ENCODE measurements at regions not wholly inside any gene's neighbourhood (a gene's known extent, or its start where the extent isn't known, plus 50 kb on each side); places are given as distances from the start of the nearest gene placed in this dataset.

- TF ChIP-seq, protein P1, sequence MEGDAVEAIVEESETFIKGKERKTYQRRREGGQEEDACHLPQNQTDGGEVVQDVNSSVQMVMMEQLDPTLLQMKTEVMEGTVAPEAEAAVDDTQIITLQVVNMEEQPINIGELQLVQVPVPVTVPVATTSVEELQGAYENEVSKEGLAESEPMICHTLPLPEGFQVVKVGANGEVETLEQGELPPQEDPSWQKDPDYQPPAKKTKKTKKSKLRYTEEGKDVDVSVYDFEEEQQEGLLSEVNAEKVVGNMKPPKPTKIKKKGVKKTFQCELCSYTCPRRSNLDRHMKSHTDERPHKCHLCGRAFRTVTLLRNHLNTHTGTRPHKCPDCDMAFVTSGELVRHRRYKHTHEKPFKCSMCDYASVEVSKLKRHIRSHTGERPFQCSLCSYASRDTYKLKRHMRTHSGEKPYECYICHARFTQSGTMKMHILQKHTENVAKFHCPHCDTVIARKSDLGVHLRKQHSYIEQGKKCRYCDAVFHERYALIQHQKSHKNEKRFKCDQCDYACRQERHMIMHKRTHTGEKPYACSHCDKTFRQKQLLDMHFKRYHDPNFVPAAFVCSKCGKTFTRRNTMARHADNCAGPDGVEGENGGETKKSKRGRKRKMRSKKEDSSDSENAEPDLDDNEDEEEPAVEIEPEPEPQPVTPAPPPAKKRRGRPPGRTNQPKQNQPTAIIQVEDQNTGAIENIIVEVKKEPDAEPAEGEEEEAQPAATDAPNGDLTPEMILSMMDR (IDR thresholded peaks at IDR 0.05) = no peak
- TF ChIP-seq POLR2A (IDR thresholded peaks at IDR 0.05) = no peak
Observed at GRCh38 chr9:105884416-105884815, 190.1 kb downstream of the TMEM38B start.

All from uterus (tissue), 2 donors.